Activated T-helper 17 cell treated with anti-CD3 and anti-CD28 coated beads, Interleukin-2, amount 50 U/mL, for 72 hours (primary cell): ENCODE measurements at regions not wholly inside any gene's neighbourhood (a gene's known extent, or its start where the extent isn't known, plus 50 kb on each side); places are given as distances from the start of the nearest gene placed in this dataset.
"Not testable (repeated sequence)": the region's sequence is repeated elsewhere in the genome, so short reads cannot be mapped to it uniquely, and the experiment has no call there.

Source experiments
- ATAC-seq: fragments of 150-1000 bp; cut with Tn5 transposase; replicated peaks from 2 replicates; pipeline ENCODE4 v1.10.0; 2021; ENCODE audit warnings: mild to moderate bottlenecking, moderate library complexity
- H3K27ac Mint-ChIP-seq: one replicate; pipeline ENCODE4 v1.8.0; 2022; ENCODE audit warnings: mixed read lengths
- H3K27me3 Mint-ChIP-seq: one replicate; pipeline ENCODE4 v1.8.0; 2022; ENCODE audit warnings: mixed read lengths
- H3K36me3 Mint-ChIP-seq: one replicate; pipeline ENCODE4 v1.8.0; 2022; ENCODE audit warnings: low read depth, mild to moderate bottlenecking, mixed read lengths
- H3K4me1 Mint-ChIP-seq: one replicate; pipeline ENCODE4 v1.8.0; 2022; ENCODE audit warnings: mixed read lengths
- H3K4me3 Mint-ChIP-seq: one replicate; pipeline ENCODE4 v1.8.0; 2022; ENCODE audit warnings: mild to moderate bottlenecking, mixed read lengths
- H3K9me3 Mint-ChIP-seq: one replicate; pipeline ENCODE4 v1.8.0; 2022; ENCODE audit warnings: mixed read lengths

- peaks cover 4% of the 10 kb centered on the region for H3K27me3 Mint-ChIP-seq
- no peak for ATAC-seq
- no peak overlapping the region for H3K27ac Mint-ChIP-seq
- no peaks in the 10 kb centered on the region for H3K4me1 Mint-ChIP-seq
- no peaks in the 10 kb centered on the region for H3K36me3 Mint-ChIP-seq
- H3K4me3 Mint-ChIP-seq: no peak overlapping the region
- H3K9me3 Mint-ChIP-seq: no peaks in the 10 kb centered on the region
Observed at GRCh38 chr1:181204530-181204929, 116.0 kb downstream of the IER5 start.

- no peaks in the 10 kb centered on the region for H3K36me3 Mint-ChIP-seq
- H3K27ac Mint-ChIP-seq: no peak overlapping the region
- peaks cover 4% of the 10 kb centered on the region for H3K27me3 Mint-ChIP-seq
- ATAC-seq: no peak
- no peaks in the 10 kb centered on the region for H3K9me3 Mint-ChIP-seq
- no peak overlapping the region for H3K4me3 Mint-ChIP-seq
- H3K4me1 Mint-ChIP-seq: no peaks in the 10 kb centered on the region
Observed at GRCh38 chr1:181205901-181206300, 117.4 kb downstream of the IER5 start.

GRCh38 chr1:181206513-181206912 lies 118.0 kb downstream of the IER5 start:
- no peaks in the 10 kb centered on the region for H3K36me3 Mint-ChIP-seq

GRCh38 chr1:181206979-181207790 lies 118.7 kb downstream of the IER5 start:
- no peak for ATAC-seq
- H3K36me3 Mint-ChIP-seq: no peaks in the 10 kb centered on the region
- no peak overlapping the region for H3K4me3 Mint-ChIP-seq
- H3K27ac Mint-ChIP-seq: no peak overlapping the region
- no peaks in the 10 kb centered on the region for H3K4me1 Mint-ChIP-seq
- H3K27me3 Mint-ChIP-seq: peaks cover 4% of the 10 kb centered on the region
- no peaks in the 10 kb centered on the region for H3K9me3 Mint-ChIP-seq

More at GRCh38 chr1:181206513-181206912, 118.0 kb downstream of the IER5 start:
- Mint-ChIP-seq H3K9me3 (no peaks in the 10 kb centered on the region), H3K27me3 (peaks cover 4% of the 10 kb centered on the region), H3K27ac (no peak overlapping the region), H3K4me1 (no peaks in the 10 kb centered on the region), H3K4me3 (no peak overlapping the region)
- ATAC-seq: no peak

GRCh38 chr1:181208083-181208482 lies 119.6 kb downstream of the IER5 start:
- H3K4me1 Mint-ChIP-seq: no peaks in the 10 kb centered on the region
- no peaks in the 10 kb centered on the region for H3K9me3 Mint-ChIP-seq
- H3K36me3 Mint-ChIP-seq: no peaks in the 10 kb centered on the region
- no peak for ATAC-seq
- H3K27me3 Mint-ChIP-seq: peaks cover 4% of the 10 kb centered on the region
- H3K4me3 Mint-ChIP-seq: no peak overlapping the region
- no peak overlapping the region for H3K27ac Mint-ChIP-seq

GRCh38 chr1:181208967-181209366 lies 120.5 kb downstream of the IER5 start:
- Mint-ChIP-seq H3K27me3 (peaks cover 4% of the 10 kb centered on the region), H3K4me1 (no peaks in the 10 kb centered on the region), H3K4me3 (no peak overlapping the region), H3K36me3 (no peaks in the 10 kb centered on the region), H3K9me3 (no peaks in the 10 kb centered on the region), H3K27ac (no peak overlapping the region)
- ATAC-seq: no peak

- H3K27ac Mint-ChIP-seq: no peak overlapping the region
- no peak overlapping the region for H3K4me3 Mint-ChIP-seq
- H3K4me1 Mint-ChIP-seq: no peaks in the 10 kb centered on the region
- peaks cover 6% of the 10 kb centered on the region for H3K27me3 Mint-ChIP-seq
- ATAC-seq: no peak
- no peaks in the 10 kb centered on the region for H3K36me3 Mint-ChIP-seq
- no peaks in the 10 kb centered on the region for H3K9me3 Mint-ChIP-seq
Observed at GRCh38 chr1:181213056-181213455, 124.6 kb downstream of the IER5 start.

GRCh38 chr1:181216591-181216994 lies 128.1 kb downstream of the IER5 start:
- H3K36me3 Mint-ChIP-seq: no peaks in the 10 kb centered on the region
- ATAC-seq: no peak
- H3K4me3 Mint-ChIP-seq: no peak overlapping the region
- no peak overlapping the region for H3K27ac Mint-ChIP-seq
- H3K4me1 Mint-ChIP-seq: no peaks in the 10 kb centered on the region
- no peaks in the 10 kb centered on the region for H3K9me3 Mint-ChIP-seq
- H3K27me3 Mint-ChIP-seq: peaks cover 6% of the 10 kb centered on the region

GRCh38 chr1:181219938-181220337 lies 131.4 kb downstream of the IER5 start:
- Mint-ChIP-seq H3K27ac (no peak overlapping the region), H3K27me3 (peaks cover 6% of the 10 kb centered on the region), H3K4me3 (no peak overlapping the region), H3K9me3 (no peaks in the 10 kb centered on the region), H3K4me1 (no peaks in the 10 kb centered on the region), H3K36me3 (no peaks in the 10 kb centered on the region)
- ATAC-seq: no peak

GRCh38 chr1:181221078-181221477 lies 132.6 kb downstream of the IER5 start:
- Mint-ChIP-seq H3K9me3 (no peaks in the 10 kb centered on the region), H3K27ac (no peak overlapping the region), H3K36me3 (no peaks in the 10 kb centered on the region), H3K4me1 (no peaks in the 10 kb centered on the region), H3K27me3 (peaks cover 6% of the 10 kb centered on the region), H3K4me3 (no peak overlapping the region)
- ATAC-seq: no peak

- no peaks in the 10 kb centered on the region for H3K9me3 Mint-ChIP-seq
- no peaks in the 10 kb centered on the region for H3K4me1 Mint-ChIP-seq
- ATAC-seq: no peak
- no peaks in the 10 kb centered on the region for H3K36me3 Mint-ChIP-seq
- H3K27me3 Mint-ChIP-seq: no peaks in the 10 kb centered on the region
- no peak overlapping the region for H3K4me3 Mint-ChIP-seq
- H3K27ac Mint-ChIP-seq: no peak overlapping the region
Observed at GRCh38 chr1:181222972-181223505, 134.5 kb downstream of the IER5 start.

GRCh38 chr1:181226728-181227127 lies 138.2 kb downstream of the IER5 start:
- not testable (repeated sequence) for H3K27ac Mint-ChIP-seq, ATAC-seq, H3K4me1 Mint-ChIP-seq, H3K4me3 Mint-ChIP-seq, H3K27me3 Mint-ChIP-seq, H3K36me3 Mint-ChIP-seq, H3K9me3 Mint-ChIP-seq

- Mint-ChIP-seq H3K4me3 (no peak overlapping the region), H3K27ac (no peak overlapping the region), H3K36me3 (no peaks in the 10 kb centered on the region), H3K4me1 (no peaks in the 10 kb centered on the region), H3K9me3 (no peaks in the 10 kb centered on the region), H3K27me3 (no peaks in the 10 kb centered on the region)
- ATAC-seq: no peak
Observed at GRCh38 chr1:181239086-181239485, 150.6 kb downstream of the IER5 start.

GRCh38 chr1:181246320-181246719 lies 157.8 kb downstream of the IER5 start:
- H3K4me1 Mint-ChIP-seq, H3K27me3 Mint-ChIP-seq, ATAC-seq, H3K4me3 Mint-ChIP-seq, H3K36me3 Mint-ChIP-seq, H3K27ac Mint-ChIP-seq: not testable (repeated sequence)
- H3K9me3 Mint-ChIP-seq: peaks cover 13% of the 10 kb centered on the region

GRCh38 chr1:181248361-181248760 lies 159.9 kb downstream of the IER5 start:
- not testable (repeated sequence) for H3K36me3 Mint-ChIP-seq, ATAC-seq, H3K4me3 Mint-ChIP-seq

More at GRCh38 chr1:181248361-181248760, 159.9 kb downstream of the IER5 start:
- Mint-ChIP-seq H3K9me3 (peaks cover 13% of the 10 kb centered on the region), H3K27me3 (peaks cover 12% of the 10 kb centered on the region)
- H3K27ac Mint-ChIP-seq, H3K4me1 Mint-ChIP-seq: not testable (repeated sequence)
